Adrenal gland (tissue), 5 donors: ENCODE measurements at regions not wholly inside any gene's neighbourhood (a gene's known extent, or its start where the extent isn't known, plus 50 kb on each side); places are given as distances from the start of the nearest gene placed in this dataset.

Experiments
- POLR2A ChIP-seq, 2 donors: fragments of 450-650 bp; IDR thresholded peaks; one replicate each; pipeline ENCODE4 v1.6.1; 2017; ENCODE audit warnings: antibody characterized with exemption in 2 of 2, mild to moderate bottlenecking in 2 of 2, moderate library complexity in 1 of 2
- TF ChIP-seq, protein P1 (sequence below), 6 experiments: fragments of 450-650 bp in 4 of 6; fragments of 200-600 bp in 2 of 6; sonication (generic) in 1 of 6; IDR thresholded peaks; 1 replicate in 5 of 6; 2 replicates in 1 of 6; pipeline versions ENCODE4 v1.5.1 to v1.8.0; 2016 to 2021; ENCODE audit warnings: antibody characterized with exemption in 6 of 6, mild to moderate bottlenecking in 2 of 6, moderate library complexity in 1 of 6
- donor health status: DM: no; HTN: no; CAD: no.

DNA sequence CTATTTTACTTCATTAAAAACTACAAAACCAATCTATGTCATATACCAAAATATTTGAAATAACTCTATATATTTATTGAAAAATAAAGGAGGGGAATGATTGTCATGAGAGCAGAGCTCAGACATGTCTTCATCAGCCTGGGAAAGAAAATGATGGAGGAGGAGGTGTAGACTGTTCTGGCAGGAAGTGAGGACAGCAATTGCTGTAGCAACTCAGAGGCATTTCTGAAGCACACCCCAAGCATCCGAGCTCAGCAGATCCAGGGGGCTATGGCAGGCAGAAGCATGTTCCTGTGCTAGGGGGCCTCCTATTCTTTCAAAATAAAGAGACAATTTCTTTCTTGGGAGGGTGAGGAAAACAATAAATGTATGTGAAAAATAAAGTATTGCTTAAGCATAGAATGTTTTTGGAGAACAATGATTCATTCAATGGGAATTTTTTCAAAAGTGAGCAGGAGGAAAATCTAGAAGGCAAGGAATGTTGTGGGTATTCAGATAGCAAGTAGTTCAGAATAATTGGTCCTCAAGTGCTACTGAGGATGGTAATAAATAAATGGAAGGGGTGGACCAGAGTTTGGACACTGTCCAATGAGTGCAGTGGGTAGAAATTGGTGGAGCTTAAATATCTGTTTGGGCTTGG is 383.4 kb downstream of the CDH11 start:
- no peak for TF ChIP-seq POLR2A (IDR thresholded peaks at IDR 0.05)
- TF ChIP-seq, protein P1, sequence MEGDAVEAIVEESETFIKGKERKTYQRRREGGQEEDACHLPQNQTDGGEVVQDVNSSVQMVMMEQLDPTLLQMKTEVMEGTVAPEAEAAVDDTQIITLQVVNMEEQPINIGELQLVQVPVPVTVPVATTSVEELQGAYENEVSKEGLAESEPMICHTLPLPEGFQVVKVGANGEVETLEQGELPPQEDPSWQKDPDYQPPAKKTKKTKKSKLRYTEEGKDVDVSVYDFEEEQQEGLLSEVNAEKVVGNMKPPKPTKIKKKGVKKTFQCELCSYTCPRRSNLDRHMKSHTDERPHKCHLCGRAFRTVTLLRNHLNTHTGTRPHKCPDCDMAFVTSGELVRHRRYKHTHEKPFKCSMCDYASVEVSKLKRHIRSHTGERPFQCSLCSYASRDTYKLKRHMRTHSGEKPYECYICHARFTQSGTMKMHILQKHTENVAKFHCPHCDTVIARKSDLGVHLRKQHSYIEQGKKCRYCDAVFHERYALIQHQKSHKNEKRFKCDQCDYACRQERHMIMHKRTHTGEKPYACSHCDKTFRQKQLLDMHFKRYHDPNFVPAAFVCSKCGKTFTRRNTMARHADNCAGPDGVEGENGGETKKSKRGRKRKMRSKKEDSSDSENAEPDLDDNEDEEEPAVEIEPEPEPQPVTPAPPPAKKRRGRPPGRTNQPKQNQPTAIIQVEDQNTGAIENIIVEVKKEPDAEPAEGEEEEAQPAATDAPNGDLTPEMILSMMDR (IDR thresholded peaks at IDR 0.05): no peak
